ENCODE measurements at regions not wholly inside any gene's neighbourhood (a gene's known extent, or its start where the extent isn't known, plus 50 kb on each side); places are given as distances from the start of the nearest gene placed in this dataset.

GRCh38 chr3:14346191-14346590 is 56.2 kb upstream of the SLC6A6 start:
- Histone ChIP-seq H3K27ac (no peak overlapping the region), H3K9me3 (replicated peaks in 1 of 3) (no peaks in the 10 kb centered on the region), H3K4me1 (replicated peaks in 1 of 2) (no peaks in the 10 kb centered on the region), H3K36me3 (replicated peaks in 1 of 2) (no peaks in the 10 kb centered on the region), H3K27me3 (no peaks in the 10 kb centered on the region), H3K4me3 (no peak overlapping the region)
- intact Hi-C loops (cut with DNase I): no loop called here
- WGBS, 4 donors: 81 to 90% (median 87%) methylated on average over 9 of the region's 9 CpGs
- TF ChIP-seq CTCF (IDR thresholded peaks at IDR 0.05) (no peak), POLR2A (IDR thresholded peaks at IDR 0.05) (no peak)
- no peak for DNase-seq

GRCh38 chr3:14346642-14347041 is 55.8 kb upstream of the SLC6A6 start:
- intact Hi-C loops (cut with DNase I): no loop called here
- DNase-seq: no peak
- no peaks in the 10 kb centered on the region for H3K4me1 ChIP-seq (replicated peaks in 1 of 2)
- H3K36me3 ChIP-seq (replicated peaks in 1 of 2): no peaks in the 10 kb centered on the region
- H3K27me3 ChIP-seq: no peaks in the 10 kb centered on the region
- TF ChIP-seq POLR2A (IDR thresholded peaks at IDR 0.05) (no peak), CTCF (IDR thresholded peaks at IDR 0.05) (no peak)
- 71 to 86% (median 83%) methylated on average over 2 to 4 of the region's 4 CpGs for WGBS, 4 donors
- H3K4me3 ChIP-seq: no peak overlapping the region
- H3K27ac ChIP-seq: no peak overlapping the region
- H3K9me3 ChIP-seq (replicated peaks in 1 of 3): no peaks in the 10 kb centered on the region

GRCh38 chr3:14347110-14347509 is 55.3 kb upstream of the SLC6A6 start:
- DNase-seq: no peak
- H3K27me3 ChIP-seq: no peaks in the 10 kb centered on the region
- intact Hi-C loops (cut with DNase I): no loop called here
- no peak overlapping the region for H3K27ac ChIP-seq
- no peak overlapping the region for H3K4me3 ChIP-seq
- no peak for TF ChIP-seq CTCF (IDR thresholded peaks at IDR 0.05)
- no peak for TF ChIP-seq POLR2A (IDR thresholded peaks at IDR 0.05)
- 83 to 88% (median 84%) methylated on average over 6 to 7 of the region's 7 CpGs for WGBS, 4 donors
- H3K4me1 ChIP-seq (replicated peaks in 1 of 2): no peaks in the 10 kb centered on the region
- H3K9me3 ChIP-seq (replicated peaks in 1 of 3): no peaks in the 10 kb centered on the region
- no peaks in the 10 kb centered on the region for H3K36me3 ChIP-seq (replicated peaks in 1 of 2)

- Histone ChIP-seq H3K27me3 (no peaks in the 10 kb centered on the region), H3K4me3 (no peak overlapping the region), H3K9me3 (replicated peaks in 1 of 3) (no peaks in the 10 kb centered on the region), H3K36me3 (replicated peaks in 1 of 2) (no peaks in the 10 kb centered on the region), H3K4me1 (replicated peaks in 1 of 2) (no peaks in the 10 kb centered on the region), H3K27ac (no peak overlapping the region)
- TF ChIP-seq POLR2A (IDR thresholded peaks at IDR 0.05) (no peak), CTCF (IDR thresholded peaks at IDR 0.05) (no peak)
- DNase-seq: no peak
- intact Hi-C loops (cut with DNase I): no loop called here
- 71 to 81% (median 78%) methylated on average over 6 of the region's 6 CpGs for WGBS, 4 donors
These were observed 50.8 kb upstream of the SLC6A6 start for GRCh38 chr3:14351617-14352001.
